ENCODE measurements at regions not wholly inside any gene's neighbourhood (a gene's known extent, or its start where the extent isn't known, plus 50 kb on each side); places are given as distances from the start of the nearest gene placed in this dataset.

- TF ChIP-seq CTCF (IDR thresholded peaks at IDR 0.05) (no peak), POLR2A (IDR thresholded peaks at IDR 0.05) (no peak), EP300 (IDR thresholded peaks at IDR 0.05) (no peak)
Observed at GRCh38 chr5:15137414-15137813, 265.8 kb upstream of the ANKH start.

Measured in sigmoid colon (tissue), 4 donors.